Ishikawa (cell line): ENCODE measurements at regions not wholly inside any gene's neighbourhood (a gene's known extent, or its start where the extent isn't known, plus 50 kb on each side); places are given as distances from the start of the nearest gene placed in this dataset.

Source experiments
- TCF12 ChIP-seq: IDR thresholded peaks from 2 replicates; pipeline ENCODE4 v1.6.1; 2012; ENCODE audit warnings: low read depth
- TF ChIP-seq, protein P1 (sequence below): IDR thresholded peaks from 2 replicates; pipeline ENCODE4 v1.6.1; 2012
- TF ChIP-seq, protein P2 (sequence below): IDR thresholded peaks from 2 replicates; pipeline ENCODE4 v1.6.1; 2012; ENCODE audit warnings: low read depth, mild to moderate bottlenecking

DNA sequence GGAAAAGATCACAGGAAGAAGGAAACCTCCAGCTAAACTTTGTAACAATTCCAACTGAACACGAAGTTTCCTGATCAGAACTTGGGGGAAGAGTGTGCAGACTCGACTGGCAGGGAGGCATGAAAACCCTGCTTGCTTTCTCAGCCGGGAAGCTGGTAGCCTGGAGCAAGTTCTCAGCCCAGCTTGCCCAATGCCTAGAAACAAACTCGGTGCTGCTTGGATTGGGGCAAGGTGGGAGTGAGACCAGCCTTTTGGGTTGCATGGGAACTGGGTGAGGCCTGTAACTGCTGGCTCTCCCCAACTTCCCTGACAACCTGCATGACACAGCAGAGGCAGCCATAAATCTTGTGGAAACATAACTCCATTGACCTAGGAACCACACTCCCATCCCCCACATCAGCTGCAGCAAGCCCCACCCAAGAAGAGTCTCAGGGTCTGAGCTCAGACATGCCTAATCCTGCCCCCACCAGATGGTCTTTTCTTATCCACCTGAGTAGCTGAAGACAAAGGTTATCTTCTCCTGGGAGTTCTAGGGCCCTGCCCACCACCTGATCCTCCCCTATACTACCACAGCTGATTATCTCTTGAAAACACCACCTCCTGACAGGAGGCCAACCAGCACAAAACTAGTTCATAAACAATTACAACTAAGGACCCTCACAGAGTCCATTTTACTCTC is 1859.7 kb upstream of the CELF4 start:
- TF ChIP-seq, protein P1, sequence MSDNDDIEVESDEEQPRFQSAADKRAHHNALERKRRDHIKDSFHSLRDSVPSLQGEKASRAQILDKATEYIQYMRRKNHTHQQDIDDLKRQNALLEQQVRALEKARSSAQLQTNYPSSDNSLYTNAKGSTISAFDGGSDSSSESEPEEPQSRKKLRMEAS, result no peak
- TF ChIP-seq, protein P2, sequence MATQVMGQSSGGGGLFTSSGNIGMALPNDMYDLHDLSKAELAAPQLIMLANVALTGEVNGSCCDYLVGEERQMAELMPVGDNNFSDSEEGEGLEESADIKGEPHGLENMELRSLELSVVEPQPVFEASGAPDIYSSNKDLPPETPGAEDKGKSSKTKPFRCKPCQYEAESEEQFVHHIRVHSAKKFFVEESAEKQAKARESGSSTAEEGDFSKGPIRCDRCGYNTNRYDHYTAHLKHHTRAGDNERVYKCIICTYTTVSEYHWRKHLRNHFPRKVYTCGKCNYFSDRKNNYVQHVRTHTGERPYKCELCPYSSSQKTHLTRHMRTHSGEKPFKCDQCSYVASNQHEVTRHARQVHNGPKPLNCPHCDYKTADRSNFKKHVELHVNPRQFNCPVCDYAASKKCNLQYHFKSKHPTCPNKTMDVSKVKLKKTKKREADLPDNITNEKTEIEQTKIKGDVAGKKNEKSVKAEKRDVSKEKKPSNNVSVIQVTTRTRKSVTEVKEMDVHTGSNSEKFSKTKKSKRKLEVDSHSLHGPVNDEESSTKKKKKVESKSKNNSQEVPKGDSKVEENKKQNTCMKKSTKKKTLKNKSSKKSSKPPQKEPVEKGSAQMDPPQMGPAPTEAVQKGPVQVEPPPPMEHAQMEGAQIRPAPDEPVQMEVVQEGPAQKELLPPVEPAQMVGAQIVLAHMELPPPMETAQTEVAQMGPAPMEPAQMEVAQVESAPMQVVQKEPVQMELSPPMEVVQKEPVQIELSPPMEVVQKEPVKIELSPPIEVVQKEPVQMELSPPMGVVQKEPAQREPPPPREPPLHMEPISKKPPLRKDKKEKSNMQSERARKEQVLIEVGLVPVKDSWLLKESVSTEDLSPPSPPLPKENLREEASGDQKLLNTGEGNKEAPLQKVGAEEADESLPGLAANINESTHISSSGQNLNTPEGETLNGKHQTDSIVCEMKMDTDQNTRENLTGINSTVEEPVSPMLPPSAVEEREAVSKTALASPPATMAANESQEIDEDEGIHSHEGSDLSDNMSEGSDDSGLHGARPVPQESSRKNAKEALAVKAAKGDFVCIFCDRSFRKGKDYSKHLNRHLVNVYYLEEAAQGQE, result no peak
- no peak for TF ChIP-seq TCF12
